ENCODE measurements at regions not wholly inside any gene's neighbourhood (a gene's known extent, or its start where the extent isn't known, plus 50 kb on each side); places are given as distances from the start of the nearest gene placed in this dataset.

GRCh38 chr15:99507504-99508310, 58.1 kb upstream of the MEF2A start:
- TF ChIP-seq CTCF (IDR thresholded peaks at IDR 0.05; ENCODE audit: low read depth, low read length): no peak
- H3K4me3 ChIP-seq (ENCODE audit: low read depth, low read length): peak overlapping the region; percentile 26; the same call in 1 of the 2 replicates

GRCh38 chr15:99508311-99508645, 57.5 kb upstream of the MEF2A start:
- H3K4me3 ChIP-seq (ENCODE audit: low read depth, low read length): no peak overlapping the region
- TF ChIP-seq CTCF (IDR thresholded peaks at IDR 0.05; ENCODE audit: low read depth, low read length): no peak

- H3K4me3 ChIP-seq (ENCODE audit: low read depth, low read length): no peak overlapping the region
- no peak for TF ChIP-seq CTCF (IDR thresholded peaks at IDR 0.05; ENCODE audit: low read depth, low read length)
Measured at GRCh38 chr15:99508852-99509251, 56.9 kb upstream of the MEF2A start.

GRCh38 chr15:99509686-99510461, 55.9 kb upstream of the MEF2A start:
- no peak overlapping the region for H3K4me3 ChIP-seq (ENCODE audit: low read depth, low read length)
- TF ChIP-seq CTCF (IDR thresholded peaks at IDR 0.05; ENCODE audit: low read depth, low read length): no peak

- H3K4me3 ChIP-seq (ENCODE audit: low read depth, low read length): no peak overlapping the region
Measured at GRCh38 chr15:99511531-99511865, 54.3 kb upstream of the MEF2A start.

GRCh38 chr15:99511866-99512661, 53.7 kb upstream of the MEF2A start:
- H3K4me3 ChIP-seq (ENCODE audit: low read depth, low read length): no peak overlapping the region
- no peak for TF ChIP-seq CTCF (IDR thresholded peaks at IDR 0.05; ENCODE audit: low read depth, low read length)

More at GRCh38 chr15:99511531-99511865, 54.3 kb upstream of the MEF2A start:
- no peak for TF ChIP-seq CTCF (IDR thresholded peaks at IDR 0.05; ENCODE audit: low read depth, low read length)
